ENCODE measurements at regions not wholly inside any gene's neighbourhood (a gene's known extent, or its start where the extent isn't known, plus 50 kb on each side); places are given as distances from the start of the nearest gene placed in this dataset.

GRCh38 chr4:35972814-35973213 lies 271.5 kb downstream of the ARAP2 start:
- Histone ChIP-seq H3K36me3 (ENCODE audit: control insufficient read depth, insufficient read depth, low read length) (no peaks in the 10 kb centered on the region), H3K27me3 (replicated peaks; ENCODE audit: control insufficient read depth, insufficient read depth, low read length) (no peaks in the 10 kb centered on the region), H3K4me3 (ENCODE audit: low read depth, low read length) (no peak overlapping the region), H3K4me1 (no peaks in the 10 kb centered on the region), H3K9me3 (no peaks in the 10 kb centered on the region)
- ChIA-PET CTCF (no interaction called here), POLR2A (no interaction called here)
- intact Hi-C loops (cut with micrococcal nuclease; ENCODE audit: unreplicated experiment): no loop called here
- Mint-ChIP-seq H3K27me3 (ENCODE audit: insufficient read depth, unreplicated experiment) (no peaks in the 10 kb centered on the region), H3K36me3 (ENCODE audit: insufficient read depth, unreplicated experiment) (no peaks in the 10 kb centered on the region), H3K27ac (ENCODE audit: unreplicated experiment) (no peak overlapping the region), H3K9me3 (ENCODE audit: unreplicated experiment) (no peaks in the 10 kb centered on the region), H3K4me1 (ENCODE audit: low read depth, unreplicated experiment) (no peaks in the 10 kb centered on the region), H3K4me3 (ENCODE audit: unreplicated experiment) (no peak overlapping the region)
- no peak for DNase-seq
- TF ChIP-seq CTCF (IDR thresholded peaks at IDR 0.05; ENCODE audit: insufficient read depth in 1 of 2, low read depth in 1 of 2, low read length in 1 of 2, severe bottlenecking in 1 of 2, unreplicated experiment in 1 of 2): no peak
- no TSS peak for BruUV-seq (replicated peaks)

- POLR2A ChIA-PET: no interaction called here
- no peaks in the 10 kb centered on the region for H3K27me3 ChIP-seq (replicated peaks; ENCODE audit: control insufficient read depth, insufficient read depth, low read length)
- H3K9me3 Mint-ChIP-seq (ENCODE audit: unreplicated experiment): no peaks in the 10 kb centered on the region
Observed at GRCh38 chr4:35975617-35976355, 268.5 kb downstream of the ARAP2 start.

GRCh38 chr4:35978551-35978950 lies 265.8 kb downstream of the ARAP2 start:
- Histone ChIP-seq H3K9me3 (no peaks in the 10 kb centered on the region), H3K4me1 (no peaks in the 10 kb centered on the region), H3K4me3 (ENCODE audit: low read depth, low read length) (no peak overlapping the region), H3K27me3 (replicated peaks; ENCODE audit: control insufficient read depth, insufficient read depth, low read length) (no peaks in the 10 kb centered on the region), H3K36me3 (ENCODE audit: control insufficient read depth, insufficient read depth, low read length) (no peaks in the 10 kb centered on the region)
- Mint-ChIP-seq H3K36me3 (ENCODE audit: insufficient read depth, unreplicated experiment) (no peaks in the 10 kb centered on the region), H3K27me3 (ENCODE audit: insufficient read depth, unreplicated experiment) (no peaks in the 10 kb centered on the region), H3K9me3 (ENCODE audit: unreplicated experiment) (no peaks in the 10 kb centered on the region), H3K27ac (ENCODE audit: unreplicated experiment) (no peak overlapping the region), H3K4me3 (ENCODE audit: unreplicated experiment) (no peak overlapping the region), H3K4me1 (ENCODE audit: low read depth, unreplicated experiment) (no peaks in the 10 kb centered on the region)
- intact Hi-C loops (cut with micrococcal nuclease; ENCODE audit: unreplicated experiment): no loop called here
- no peak for DNase-seq
- CTCF ChIA-PET: no interaction called here
- POLR2A ChIA-PET: no interaction called here
- no peak for TF ChIP-seq CTCF (IDR thresholded peaks at IDR 0.05; ENCODE audit: insufficient read depth in 1 of 2, low read depth in 1 of 2, low read length in 1 of 2, severe bottlenecking in 1 of 2, unreplicated experiment in 1 of 2)
- no TSS peak for BruUV-seq (replicated peaks)

More at GRCh38 chr4:35975617-35976355, 268.5 kb downstream of the ARAP2 start:
- no peak for DNase-seq
- Mint-ChIP-seq H3K27ac (ENCODE audit: unreplicated experiment) (no peak overlapping the region), H3K27me3 (ENCODE audit: insufficient read depth, unreplicated experiment) (no peaks in the 10 kb centered on the region), H3K4me3 (ENCODE audit: unreplicated experiment) (no peak overlapping the region), H3K36me3 (ENCODE audit: insufficient read depth, unreplicated experiment) (no peaks in the 10 kb centered on the region), H3K4me1 (ENCODE audit: low read depth, unreplicated experiment) (no peaks in the 10 kb centered on the region)
- Histone ChIP-seq H3K9me3 (no peaks in the 10 kb centered on the region), H3K36me3 (ENCODE audit: control insufficient read depth, insufficient read depth, low read length) (no peaks in the 10 kb centered on the region), H3K4me1 (no peaks in the 10 kb centered on the region), H3K4me3 (ENCODE audit: low read depth, low read length) (no peak overlapping the region)
- intact Hi-C loops (cut with micrococcal nuclease; ENCODE audit: unreplicated experiment): no loop called here
- BruUV-seq (replicated peaks): no TSS peak
- no peak for TF ChIP-seq CTCF (IDR thresholded peaks at IDR 0.05; ENCODE audit: insufficient read depth in 1 of 2, low read depth in 1 of 2, low read length in 1 of 2, severe bottlenecking in 1 of 2, unreplicated experiment in 1 of 2)
- CTCF ChIA-PET: no interaction called here

Measured in Caco-2 (cell line).